Fibroblast of mammary gland (primary cell): ENCODE measurements at regions not wholly inside any gene's neighbourhood (a gene's known extent, or its start where the extent isn't known, plus 50 kb on each side); places are given as distances from the start of the nearest gene placed in this dataset.

Experiments used
- DNase-seq: peaks from one replicate; pipeline ENCODE4 v3.0.0-alpha.2; 2010; ENCODE audit warnings: low read depth
- H3K4me3 ChIP-seq: 2 replicates; pipeline ENCODE4 v1.5.1; 2011; ENCODE audit warnings: low read depth, mild to moderate bottlenecking, low read length, moderate library complexity; ENCODE audit not compliant: control insufficient read depth
- TF ChIP-seq, protein P1 (sequence below): conservative IDR thresholded peaks from 2 replicates; pipeline ENCODE4 v1.5.1; 2011; ENCODE audit warnings: low read depth, low read length, inconsistent platforms; ENCODE audit not compliant: control insufficient read depth, insufficient read depth

DNA sequence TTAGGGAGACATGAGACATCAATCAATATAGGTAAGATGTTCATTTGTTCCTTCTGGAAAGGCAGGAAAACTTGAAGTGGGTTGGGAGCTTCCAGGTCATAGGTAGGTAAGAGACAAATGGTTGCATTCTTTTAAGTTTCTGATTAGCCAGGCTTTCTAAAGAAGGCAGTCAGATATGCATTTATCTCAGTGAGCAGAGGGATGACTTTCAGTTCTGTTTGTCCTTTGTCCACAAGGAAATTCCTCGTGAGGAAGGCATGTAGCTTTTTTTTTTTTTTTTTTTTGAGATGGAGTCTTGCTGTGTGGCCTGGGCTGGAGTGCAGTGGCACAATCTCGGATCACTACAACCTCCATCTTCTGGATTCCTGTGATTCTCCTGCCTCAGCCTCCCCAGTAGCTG lies 155.3 kb upstream of the ABCA1 start:
- DNase-seq = no peak
- H3K4me3 ChIP-seq = no peak overlapping the region
- TF ChIP-seq, protein P1, sequence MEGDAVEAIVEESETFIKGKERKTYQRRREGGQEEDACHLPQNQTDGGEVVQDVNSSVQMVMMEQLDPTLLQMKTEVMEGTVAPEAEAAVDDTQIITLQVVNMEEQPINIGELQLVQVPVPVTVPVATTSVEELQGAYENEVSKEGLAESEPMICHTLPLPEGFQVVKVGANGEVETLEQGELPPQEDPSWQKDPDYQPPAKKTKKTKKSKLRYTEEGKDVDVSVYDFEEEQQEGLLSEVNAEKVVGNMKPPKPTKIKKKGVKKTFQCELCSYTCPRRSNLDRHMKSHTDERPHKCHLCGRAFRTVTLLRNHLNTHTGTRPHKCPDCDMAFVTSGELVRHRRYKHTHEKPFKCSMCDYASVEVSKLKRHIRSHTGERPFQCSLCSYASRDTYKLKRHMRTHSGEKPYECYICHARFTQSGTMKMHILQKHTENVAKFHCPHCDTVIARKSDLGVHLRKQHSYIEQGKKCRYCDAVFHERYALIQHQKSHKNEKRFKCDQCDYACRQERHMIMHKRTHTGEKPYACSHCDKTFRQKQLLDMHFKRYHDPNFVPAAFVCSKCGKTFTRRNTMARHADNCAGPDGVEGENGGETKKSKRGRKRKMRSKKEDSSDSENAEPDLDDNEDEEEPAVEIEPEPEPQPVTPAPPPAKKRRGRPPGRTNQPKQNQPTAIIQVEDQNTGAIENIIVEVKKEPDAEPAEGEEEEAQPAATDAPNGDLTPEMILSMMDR = no peak

DNA sequence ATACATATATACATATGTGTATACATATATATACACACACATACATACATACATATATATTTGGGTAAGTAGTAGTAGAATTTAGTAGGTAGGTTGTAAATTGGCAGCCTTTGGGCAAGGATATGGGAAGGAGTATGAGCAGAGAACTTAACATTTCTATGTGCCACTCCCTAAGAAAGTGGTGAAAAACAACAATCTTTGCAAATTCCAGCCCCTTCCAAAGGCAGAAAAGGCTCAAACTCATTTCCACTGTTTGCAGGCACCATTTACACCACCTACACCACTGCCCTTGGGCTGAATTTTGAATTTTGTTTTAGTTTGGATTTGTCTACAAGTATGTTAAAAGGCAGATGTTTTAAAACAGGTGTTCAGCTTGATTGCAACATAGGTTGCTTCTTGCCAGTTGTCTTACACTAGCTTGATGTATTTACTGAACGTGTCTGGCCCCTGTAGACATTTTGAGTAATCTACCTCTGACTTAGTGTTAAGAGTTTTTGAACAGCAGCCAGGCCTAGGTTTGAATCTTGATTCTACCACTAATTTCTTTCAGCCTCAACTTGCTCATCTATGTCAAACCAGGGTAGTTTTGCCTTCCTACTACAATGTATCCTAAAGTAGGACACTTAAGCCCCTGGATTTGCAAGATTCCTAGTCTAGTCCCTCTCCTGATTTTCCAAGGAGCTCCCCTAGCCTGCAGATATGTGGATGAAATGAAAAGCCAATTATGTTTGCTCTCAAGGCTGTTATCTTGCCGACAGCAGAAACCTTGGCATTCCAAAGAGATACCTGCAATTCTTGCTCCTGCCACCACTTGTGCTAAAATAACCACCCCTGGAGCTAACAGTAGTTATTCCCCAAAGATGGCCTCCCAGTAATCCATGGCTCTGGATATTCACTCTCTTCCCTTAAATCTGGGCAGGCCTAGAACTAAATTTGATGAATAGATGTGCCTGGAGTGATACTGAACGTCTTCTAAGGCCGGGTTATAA lies 156.2 kb upstream of the SLC44A1 start:
- TF ChIP-seq, protein P1 = no peak
- H3K4me3 ChIP-seq = no peak overlapping the region
- no peak for DNase-seq

DNA sequence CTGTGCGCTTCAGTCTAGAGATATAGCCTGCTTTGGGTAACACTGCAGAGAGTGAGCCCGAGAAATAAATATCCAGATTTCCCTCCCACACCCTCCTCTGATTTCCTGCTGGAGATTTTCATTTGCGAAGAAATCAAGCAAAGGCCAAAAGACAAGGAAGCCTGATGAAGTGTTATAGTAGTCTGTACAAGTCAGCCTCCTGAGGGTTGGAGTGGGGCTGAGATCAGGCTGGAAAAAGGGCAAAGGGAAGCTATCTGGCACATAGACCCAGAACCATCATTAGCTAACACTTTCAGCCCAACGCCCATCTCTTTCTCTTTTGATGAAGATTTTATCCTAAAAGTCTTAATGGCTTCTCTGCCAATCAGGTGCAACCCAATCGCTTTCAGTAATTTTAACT lies 154.6 kb upstream of the SLC44A1 start:
- H3K4me3 ChIP-seq = no peak overlapping the region
- TF ChIP-seq, protein P1 = no peak
- no peak for DNase-seq

DNA sequence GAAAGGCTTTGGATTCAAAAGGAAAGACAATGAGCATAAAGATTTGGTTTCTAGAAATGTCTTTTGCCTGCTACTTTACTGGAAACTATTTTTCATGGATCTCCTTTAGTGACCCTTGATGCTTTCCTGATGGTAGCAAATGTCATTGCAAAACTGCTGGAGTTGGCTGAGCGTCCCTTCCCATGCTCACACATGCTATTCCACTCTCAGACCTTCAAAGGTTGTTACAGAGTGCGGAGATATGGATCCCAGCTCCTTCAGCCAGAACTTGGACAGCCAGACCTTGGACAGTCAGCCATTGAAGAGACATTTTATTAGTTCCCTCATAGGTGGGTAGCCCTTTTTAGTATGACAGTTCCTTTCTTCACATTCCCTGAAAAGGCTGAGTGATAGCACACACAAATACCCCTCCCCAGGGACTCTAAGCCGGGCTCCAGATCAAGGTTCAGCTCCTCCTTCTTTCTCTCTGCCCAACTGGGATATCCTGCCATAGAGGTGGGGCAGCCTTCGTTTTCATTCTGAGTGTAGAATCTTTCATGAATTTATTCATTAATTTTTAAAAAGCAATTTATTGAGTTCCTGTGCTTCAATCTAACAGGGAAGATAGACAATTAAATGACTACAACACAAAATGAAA lies 153.3 kb upstream of the SLC44A1 start:
- DNase-seq = no peak
- no peak overlapping the region for H3K4me3 ChIP-seq
- TF ChIP-seq, protein P1 = no peak

DNA sequence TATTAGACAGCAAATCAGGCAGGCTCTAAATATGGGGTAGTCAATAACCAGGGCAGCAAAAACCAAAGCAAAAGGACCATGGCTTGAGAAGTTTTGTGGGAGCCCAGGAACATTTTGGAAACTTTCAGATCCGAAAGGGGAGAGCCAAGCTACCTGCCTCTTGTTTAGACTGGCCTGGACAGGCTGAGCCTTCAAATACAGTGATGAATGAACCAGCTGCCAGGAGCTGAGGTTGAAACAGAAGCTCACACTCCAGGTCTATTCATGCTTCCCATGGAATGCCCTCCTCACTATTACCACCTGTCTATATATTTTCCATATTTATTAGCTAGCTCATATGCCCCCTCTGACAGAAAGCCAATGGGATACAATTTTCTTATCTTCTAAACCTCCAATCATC lies 150.8 kb upstream of the SLC44A1 start:
- no peak overlapping the region for H3K4me3 ChIP-seq
- TF ChIP-seq, protein P1 = no peak
- no peak for DNase-seq

DNA sequence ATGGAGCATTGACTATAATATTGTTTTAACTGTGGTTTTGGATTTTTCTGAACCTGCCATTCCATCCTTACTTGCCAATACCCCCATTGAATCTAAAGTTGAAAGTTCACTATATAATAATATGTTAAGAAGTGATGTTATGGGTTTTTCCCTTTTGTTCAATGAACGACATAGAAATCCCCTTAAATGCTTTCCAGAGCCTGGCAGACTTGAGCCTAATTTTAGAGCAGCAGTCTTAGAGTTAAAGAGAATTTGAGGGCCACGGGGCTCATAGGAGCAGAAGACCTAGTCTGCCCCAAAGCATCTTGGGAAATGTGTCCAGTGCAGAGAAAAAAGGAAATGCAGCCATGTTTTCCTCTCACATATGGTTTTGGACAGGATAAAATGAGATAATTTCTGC lies 146.1 kb upstream of the SLC44A1 start:
- DNase-seq = no peak
- TF ChIP-seq, protein P1 = no peak
- no peak overlapping the region for H3K4me3 ChIP-seq
